ENCODE measurements at regions not wholly inside any gene's neighbourhood (a gene's known extent, or its start where the extent isn't known, plus 50 kb on each side); places are given as distances from the start of the nearest gene placed in this dataset.

GRCh38 chr9:111743275-111743674 is 51.5 kb downstream of the SHOC1 start:
- TF ChIP-seq CTCF (IDR thresholded peaks at IDR 0.05) (no peak), POLR2A (IDR thresholded peaks at IDR 0.05) (no peak)
